ENCODE measurements at regions not wholly inside any gene's neighbourhood (a gene's known extent, or its start where the extent isn't known, plus 50 kb on each side); places are given as distances from the start of the nearest gene placed in this dataset.

DNA sequence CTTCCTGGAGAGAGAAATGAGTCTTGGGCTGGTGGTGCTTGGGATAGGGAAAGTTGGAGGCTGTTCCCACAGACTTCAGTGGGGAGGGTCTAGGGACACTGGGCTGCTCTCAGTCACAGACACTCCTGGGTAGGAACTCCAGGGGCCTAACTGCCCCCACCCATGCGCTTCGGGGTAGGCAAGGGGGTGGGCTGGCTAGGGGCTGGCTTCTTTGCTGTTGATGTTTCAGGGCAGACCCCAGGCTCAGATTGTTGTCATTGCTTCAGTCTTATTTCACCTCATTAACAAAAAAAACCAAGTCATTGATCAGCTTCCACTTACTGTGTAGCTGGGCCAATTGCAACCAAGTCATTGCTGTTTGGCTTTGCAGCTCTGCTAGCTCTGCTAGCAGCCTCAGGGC, 160.1 kb upstream of the CSF3R start:
- H3K27me3 Mint-ChIP-seq, result peaks cover 3% of the 10 kb centered on the region
- H3K4me1 Mint-ChIP-seq, result no peaks in the 10 kb centered on the region
- no peaks in the 10 kb centered on the region for H3K9me3 Mint-ChIP-seq
- DNase-seq, result no peak
- H3K36me3 Mint-ChIP-seq (ENCODE audit: low read depth), result no peaks in the 10 kb centered on the region
- H3K27ac Mint-ChIP-seq, result no peak overlapping the region
- ChIA-PET POLR2A (no interaction called here), CTCF (no interaction called here)
- no peak overlapping the region for H3K4me3 Mint-ChIP-seq

DNA sequence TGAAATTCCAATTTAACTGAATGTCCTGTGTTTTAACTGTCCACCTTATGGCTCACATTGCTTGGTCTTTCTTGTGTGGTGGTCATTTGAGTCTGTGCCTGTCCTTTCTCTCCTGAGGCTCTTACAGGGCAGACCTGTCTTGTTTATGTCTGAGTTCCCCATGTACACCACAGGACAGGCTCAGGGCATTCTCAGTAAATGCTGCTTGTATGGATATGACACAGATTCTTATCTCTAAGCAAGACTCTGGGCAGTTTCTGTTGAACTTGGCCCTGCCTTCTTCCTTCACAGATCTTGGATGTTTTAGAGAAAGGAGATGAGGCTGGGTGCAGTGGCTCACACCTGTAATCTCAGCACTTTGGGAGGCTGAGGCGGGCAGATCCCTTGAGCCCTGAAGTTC, 159.1 kb upstream of the CSF3R start:
- DNase-seq, result no peak
- no peak overlapping the region for H3K4me3 Mint-ChIP-seq
- H3K27ac Mint-ChIP-seq, result no peak overlapping the region
- no peaks in the 10 kb centered on the region for H3K36me3 Mint-ChIP-seq (ENCODE audit: low read depth)
- H3K9me3 Mint-ChIP-seq, result no peaks in the 10 kb centered on the region
- no peaks in the 10 kb centered on the region for H3K4me1 Mint-ChIP-seq
- CTCF ChIA-PET, result no interaction called here
- POLR2A ChIA-PET, result no interaction called here
- peaks cover 3% of the 10 kb centered on the region for H3K27me3 Mint-ChIP-seq

DNA sequence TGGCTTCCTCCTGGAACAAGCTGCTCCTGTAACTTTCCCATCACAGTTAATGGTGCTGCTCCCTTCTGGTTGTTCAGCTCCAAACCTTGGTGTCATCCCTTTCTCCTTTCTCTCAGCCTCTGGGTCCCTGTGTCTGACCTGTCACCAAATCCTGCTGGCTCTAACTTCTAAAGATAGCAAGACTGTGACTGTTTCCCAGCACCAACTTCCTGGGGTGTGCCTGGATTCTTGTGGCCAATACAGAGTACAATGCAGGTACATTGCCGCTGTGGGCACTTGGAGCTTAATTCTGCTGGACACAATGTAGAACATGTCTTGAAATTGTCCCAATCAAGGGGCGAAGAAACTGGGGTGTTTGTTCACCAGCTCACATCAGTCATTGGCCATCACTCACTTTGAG, 156.7 kb upstream of the CSF3R start:
- ChIA-PET CTCF (no interaction called here), POLR2A (no interaction called here)
- Mint-ChIP-seq H3K27me3 (peaks cover under 1% of the 10 kb centered on the region), H3K36me3 (ENCODE audit: low read depth) (no peaks in the 10 kb centered on the region), H3K9me3 (no peaks in the 10 kb centered on the region), H3K4me1 (no peaks in the 10 kb centered on the region), H3K27ac (no peak overlapping the region), H3K4me3 (no peak overlapping the region)
- DNase-seq, result no peak

DNA sequence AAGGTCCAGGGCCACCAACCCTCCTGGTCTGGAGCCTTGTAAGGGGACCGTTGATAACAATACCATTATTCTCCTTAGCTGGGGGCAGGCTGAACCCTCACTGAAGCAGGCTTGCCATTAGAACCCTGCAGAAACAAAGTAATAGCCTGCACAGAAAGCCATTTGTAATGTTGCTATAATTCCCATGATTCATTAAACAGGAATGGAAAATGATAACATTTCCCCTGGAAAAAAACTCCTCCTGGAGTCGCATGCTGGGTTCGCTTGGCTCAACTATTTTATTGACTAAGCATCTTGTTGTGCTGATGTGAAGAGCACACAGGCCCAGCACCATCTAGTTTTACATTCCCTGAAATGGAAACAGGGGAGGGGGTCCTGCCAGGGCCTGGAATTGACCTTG, 155.6 kb upstream of the CSF3R start:
- no peak overlapping the region for H3K27ac Mint-ChIP-seq
- no peaks in the 10 kb centered on the region for H3K4me1 Mint-ChIP-seq
- H3K4me3 Mint-ChIP-seq, result no peak overlapping the region
- CTCF ChIA-PET, result no interaction called here
- H3K9me3 Mint-ChIP-seq, result no peaks in the 10 kb centered on the region
- DNase-seq, result no peak
- H3K27me3 Mint-ChIP-seq, result peaks cover 6% of the 10 kb centered on the region
- POLR2A ChIA-PET, result no interaction called here
- H3K36me3 Mint-ChIP-seq (ENCODE audit: low read depth), result no peaks in the 10 kb centered on the region

DNA sequence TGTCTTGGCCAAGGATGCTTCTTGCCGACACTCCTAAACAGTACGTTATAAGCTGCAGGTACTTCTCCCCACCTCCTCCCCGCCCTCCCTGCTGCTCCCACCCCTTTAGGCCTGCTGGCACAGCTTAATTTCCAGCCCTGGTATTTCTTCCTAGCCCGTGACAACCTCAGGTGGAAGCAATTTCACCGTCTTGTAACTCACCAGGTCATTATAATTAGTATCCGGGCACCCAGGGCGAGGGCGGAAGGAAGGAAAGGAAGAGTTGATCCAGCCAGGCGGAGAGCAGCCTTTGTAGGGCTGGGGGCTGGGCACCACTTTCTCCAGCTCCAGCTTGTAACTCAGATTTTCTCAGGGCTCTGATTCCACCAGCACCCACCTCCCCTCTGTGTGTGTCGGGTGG, 153.5 kb upstream of the CSF3R start:
- no peak for DNase-seq
- H3K4me1 Mint-ChIP-seq, result no peaks in the 10 kb centered on the region
- ChIA-PET CTCF (no interaction called here), POLR2A (no interaction called here)
- H3K27ac Mint-ChIP-seq, result no peak overlapping the region
- H3K36me3 Mint-ChIP-seq (ENCODE audit: low read depth), result no peaks in the 10 kb centered on the region
- no peak overlapping the region for H3K4me3 Mint-ChIP-seq
- H3K27me3 Mint-ChIP-seq, result peaks cover 9% of the 10 kb centered on the region
- no peaks in the 10 kb centered on the region for H3K9me3 Mint-ChIP-seq

DNA sequence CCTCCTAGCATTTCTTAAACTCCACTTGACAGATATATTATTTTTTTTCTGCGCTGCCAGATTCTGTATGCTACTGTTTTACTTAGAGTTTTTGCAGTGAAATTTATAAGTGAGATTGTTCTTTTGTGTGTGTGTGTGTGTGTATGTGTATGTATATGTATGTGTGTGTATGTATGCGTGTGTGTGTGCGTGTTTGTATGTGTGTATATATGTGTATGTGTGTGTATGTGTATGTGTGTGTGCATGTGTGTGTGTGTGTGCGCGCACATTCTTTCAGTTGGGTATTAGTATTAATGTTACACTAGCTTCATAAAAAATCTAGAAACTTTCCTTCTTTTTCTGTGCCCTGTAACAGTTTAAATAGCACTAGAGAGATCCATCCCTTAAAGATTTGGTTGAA, 152.6 kb upstream of the CSF3R start:
- DNase-seq, result no peak
- Mint-ChIP-seq H3K27ac (no peak overlapping the region), H3K36me3 (ENCODE audit: low read depth) (no peaks in the 10 kb centered on the region), H3K9me3 (no peaks in the 10 kb centered on the region), H3K4me3 (no peak overlapping the region), H3K4me1 (no peaks in the 10 kb centered on the region), H3K27me3 (peaks cover 9% of the 10 kb centered on the region)
- ChIA-PET POLR2A (no interaction called here), CTCF (no interaction called here)

DNA sequence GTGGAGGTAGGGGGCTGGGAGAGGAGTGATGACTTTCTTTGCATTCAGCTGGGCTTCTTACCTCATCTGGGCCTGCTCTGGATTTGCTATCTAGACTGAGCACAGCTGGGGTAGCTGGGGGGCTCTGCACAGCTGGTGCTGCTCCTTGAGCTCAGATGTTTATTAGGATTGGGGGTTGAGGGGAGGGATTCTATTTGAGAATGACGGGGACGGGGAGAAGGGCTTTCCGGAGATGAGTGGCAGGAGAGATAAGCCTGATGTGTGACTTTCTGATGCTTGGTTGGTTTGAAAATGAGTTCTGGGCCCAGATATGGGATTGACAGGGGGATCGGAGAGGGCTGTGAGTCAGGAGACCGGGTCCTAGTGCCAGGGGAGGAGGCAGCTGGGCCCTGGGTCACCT, 146.1 kb upstream of the CSF3R start:
- CTCF ChIA-PET, result interaction anchor here (0.9 kb wide), 1 partner anchor 53 kb away, joined by 3 read pairs; no protein-coding TSS in a partner anchor

DNA sequence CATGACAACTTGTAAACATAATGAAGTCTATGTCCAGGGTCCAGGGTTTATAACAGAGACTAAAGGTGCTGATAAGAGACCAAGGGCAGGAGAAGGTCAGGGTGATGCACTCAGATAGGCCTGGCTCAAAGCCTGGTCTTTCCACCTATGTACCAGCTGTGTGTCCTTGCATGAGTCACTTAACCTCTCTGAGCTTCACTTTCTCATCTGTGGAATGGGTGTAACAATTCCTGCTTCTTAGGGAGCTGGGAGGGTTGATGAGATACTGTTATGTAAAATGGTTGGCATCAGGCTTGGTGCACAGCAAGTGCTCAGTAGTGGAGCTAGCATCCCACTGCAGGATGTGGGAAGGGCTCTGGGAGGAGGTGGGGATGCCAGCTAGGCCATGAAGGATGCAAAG, 143.7 kb upstream of the CSF3R start:
- H3K4me1 Mint-ChIP-seq, result no peaks in the 10 kb centered on the region
- no peaks in the 10 kb centered on the region for H3K36me3 Mint-ChIP-seq (ENCODE audit: low read depth)
- no peak overlapping the region for H3K4me3 Mint-ChIP-seq
- no peak overlapping the region for H3K27ac Mint-ChIP-seq
- no peak for DNase-seq
- POLR2A ChIA-PET, result no interaction called here
- H3K9me3 Mint-ChIP-seq, result no peaks in the 10 kb centered on the region
- CTCF ChIA-PET, result no interaction called here
- H3K27me3 Mint-ChIP-seq, result no peaks in the 10 kb centered on the region

More for the DNA sequence above, 146.1 kb upstream of the CSF3R start:
- H3K27ac Mint-ChIP-seq, result no peak overlapping the region
- H3K27me3 Mint-ChIP-seq, result peaks cover 4% of the 10 kb centered on the region
- no peaks in the 10 kb centered on the region for H3K9me3 Mint-ChIP-seq
- no peak for DNase-seq
- no peaks in the 10 kb centered on the region for H3K36me3 Mint-ChIP-seq (ENCODE audit: low read depth)
- H3K4me3 Mint-ChIP-seq, result no peak overlapping the region
- no peaks in the 10 kb centered on the region for H3K4me1 Mint-ChIP-seq
- POLR2A ChIA-PET, result no interaction called here

DNA sequence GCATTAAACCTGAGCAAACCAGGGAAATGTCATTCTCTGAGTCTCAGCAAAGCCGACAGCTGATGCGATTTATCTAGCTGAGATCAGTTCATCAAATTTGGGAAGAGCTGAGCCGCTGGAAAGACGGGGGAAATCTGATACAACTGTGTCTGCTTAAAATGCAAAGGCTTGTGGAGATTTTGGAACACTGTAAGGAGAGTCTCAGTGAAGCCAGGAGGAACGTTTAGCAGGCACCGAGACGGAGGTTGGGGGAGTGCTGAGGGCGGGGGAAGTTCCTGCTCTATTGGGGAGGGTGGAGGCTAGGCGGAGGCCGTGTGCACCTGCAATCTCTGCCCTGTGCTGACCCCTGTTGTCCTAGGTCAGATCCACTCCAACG, 143.2 kb upstream of the CSF3R start:
- no peak overlapping the region for H3K27ac Mint-ChIP-seq
- no peaks in the 10 kb centered on the region for H3K36me3 Mint-ChIP-seq (ENCODE audit: low read depth)
- ChIA-PET CTCF (no interaction called here), POLR2A (no interaction called here)
- no peaks in the 10 kb centered on the region for H3K4me1 Mint-ChIP-seq
- no peak overlapping the region for H3K4me3 Mint-ChIP-seq
- no peaks in the 10 kb centered on the region for H3K27me3 Mint-ChIP-seq
- DNase-seq, result no peak
- no peaks in the 10 kb centered on the region for H3K9me3 Mint-ChIP-seq

DNA sequence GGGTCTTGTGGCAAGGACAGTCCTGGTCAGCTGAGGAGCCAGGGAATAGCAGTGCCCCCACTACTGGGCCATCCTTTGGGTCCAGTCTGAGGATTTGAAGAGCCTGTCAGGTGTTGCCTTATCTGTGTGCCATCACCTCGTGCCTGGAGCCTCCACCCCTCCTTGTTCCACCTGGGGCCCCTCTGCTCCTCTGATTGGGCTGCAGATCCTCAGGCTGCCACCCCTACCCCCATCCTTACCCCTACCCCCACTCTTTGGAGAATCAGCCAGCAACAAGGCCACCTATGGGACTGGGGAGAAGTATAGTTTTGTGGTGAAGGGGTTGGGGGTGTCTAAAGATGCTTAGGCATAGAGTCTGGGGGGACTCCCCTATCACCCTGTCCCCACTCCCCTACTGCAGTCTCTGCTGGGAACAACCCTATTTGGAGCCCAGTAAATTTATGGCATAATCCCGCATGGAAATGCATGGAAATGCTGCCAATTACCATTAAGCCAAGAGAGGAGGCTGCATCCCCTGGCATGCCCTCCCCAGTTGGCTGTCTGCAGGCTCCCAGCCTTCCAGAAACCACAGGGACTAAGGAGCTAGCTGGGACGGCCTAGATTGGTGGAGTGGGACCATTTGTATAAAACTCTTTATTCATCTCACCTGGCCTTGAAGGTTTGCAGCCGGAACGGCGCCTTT, 142.7 kb upstream of the CSF3R start:
- no peak overlapping the region for H3K27ac Mint-ChIP-seq
- CTCF ChIA-PET, result interaction anchor here (0.8 to 1.0 kb wide), 2 partner anchors 9 to 16 kb away, joined by 3 read pairs; no protein-coding TSS in a partner anchor
- no peak for DNase-seq
- POLR2A ChIA-PET, result no interaction called here
- no peak overlapping the region for H3K4me3 Mint-ChIP-seq
- H3K36me3 Mint-ChIP-seq (ENCODE audit: low read depth), result no peaks in the 10 kb centered on the region
- no peaks in the 10 kb centered on the region for H3K4me1 Mint-ChIP-seq
- H3K9me3 Mint-ChIP-seq, result no peaks in the 10 kb centered on the region
- no peaks in the 10 kb centered on the region for H3K27me3 Mint-ChIP-seq

DNA sequence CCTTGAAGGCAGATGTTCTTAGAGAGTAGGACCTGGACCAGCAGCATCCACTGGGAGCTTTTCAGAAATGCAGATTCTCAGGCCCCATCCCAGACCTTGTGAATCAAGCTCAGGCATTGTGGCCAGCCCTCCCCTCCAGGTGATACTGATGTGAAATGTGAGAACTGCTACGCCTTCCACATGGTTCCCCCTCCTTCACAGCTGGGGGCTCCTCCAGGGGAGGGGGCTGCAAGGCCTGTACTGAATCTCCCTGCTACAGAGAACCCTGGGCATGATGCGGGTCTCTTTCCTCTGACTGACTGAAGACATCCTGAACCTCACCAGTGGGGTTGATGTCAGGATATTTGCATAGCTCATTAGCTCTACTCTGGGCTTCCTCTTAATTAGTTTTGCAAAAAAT, 141.8 kb upstream of the CSF3R start:
- Mint-ChIP-seq H3K4me1 (no peaks in the 10 kb centered on the region), H3K36me3 (ENCODE audit: low read depth) (no peaks in the 10 kb centered on the region), H3K9me3 (no peaks in the 10 kb centered on the region), H3K27me3 (no peaks in the 10 kb centered on the region), H3K4me3 (no peak overlapping the region), H3K27ac (no peak overlapping the region)
- DNase-seq, result no peak
- ChIA-PET CTCF (interaction anchor here (0.8 to 1.0 kb wide), 2 partner anchors 9 to 15 kb away, joined by 3 read pairs; no protein-coding TSS in a partner anchor), POLR2A (no interaction called here)

DNA sequence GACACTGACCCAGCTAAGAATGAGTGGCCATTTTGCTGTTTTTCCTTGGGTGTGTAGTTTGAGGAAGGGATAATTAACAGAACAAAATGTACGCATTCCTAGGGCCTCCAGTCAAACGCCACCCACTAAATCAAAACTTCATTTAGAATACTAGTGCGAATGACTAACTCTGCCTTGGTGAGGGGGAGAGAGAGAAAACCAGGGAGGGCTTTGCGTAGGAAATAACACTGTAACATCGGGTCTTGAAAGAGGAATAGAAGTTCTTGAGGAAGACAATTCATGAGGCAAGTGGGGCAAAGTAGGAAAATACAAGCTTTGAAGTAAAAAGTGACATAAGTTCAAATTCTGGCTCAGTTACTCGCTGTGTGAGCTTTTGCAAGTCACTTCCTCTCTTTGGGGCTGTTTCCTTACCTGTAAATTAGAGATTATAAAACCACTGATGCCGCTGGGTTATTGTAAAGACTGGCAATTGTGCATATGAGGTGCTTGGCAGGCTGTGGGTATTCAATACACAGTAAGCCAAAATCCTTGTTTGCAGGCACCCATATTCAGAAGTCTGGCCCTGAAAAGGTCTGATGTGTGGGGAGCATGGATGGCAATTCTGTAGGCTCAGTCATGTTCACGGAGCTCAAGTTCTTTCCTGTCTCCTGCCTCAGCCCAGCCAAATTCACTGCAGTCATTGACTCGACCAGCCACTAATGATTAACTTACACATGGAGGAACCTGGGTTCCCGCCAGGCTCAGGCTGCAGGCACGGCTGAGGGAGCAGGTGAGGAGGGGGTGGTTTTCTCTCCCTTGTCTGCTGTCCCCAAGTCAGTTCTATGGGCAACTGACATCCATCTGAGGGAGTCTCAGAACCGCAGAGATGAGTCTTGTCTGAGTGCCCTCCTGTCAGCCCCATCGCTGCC, 140.3 kb upstream of the CSF3R start:
- DNase-seq, result no peak
- H3K4me3 Mint-ChIP-seq, result no peak overlapping the region
- no peak overlapping the region for H3K27ac Mint-ChIP-seq
- no peaks in the 10 kb centered on the region for H3K4me1 Mint-ChIP-seq
- H3K36me3 Mint-ChIP-seq (ENCODE audit: low read depth), result no peaks in the 10 kb centered on the region
- H3K9me3 Mint-ChIP-seq, result no peaks in the 10 kb centered on the region
- POLR2A ChIA-PET, result no interaction called here
- CTCF ChIA-PET, result interaction anchor here (0.6 kb wide), 1 partner anchor 831 kb away, joined by 3 read pairs; no protein-coding TSS in a partner anchor
- H3K27me3 Mint-ChIP-seq, result no peaks in the 10 kb centered on the region

DNA sequence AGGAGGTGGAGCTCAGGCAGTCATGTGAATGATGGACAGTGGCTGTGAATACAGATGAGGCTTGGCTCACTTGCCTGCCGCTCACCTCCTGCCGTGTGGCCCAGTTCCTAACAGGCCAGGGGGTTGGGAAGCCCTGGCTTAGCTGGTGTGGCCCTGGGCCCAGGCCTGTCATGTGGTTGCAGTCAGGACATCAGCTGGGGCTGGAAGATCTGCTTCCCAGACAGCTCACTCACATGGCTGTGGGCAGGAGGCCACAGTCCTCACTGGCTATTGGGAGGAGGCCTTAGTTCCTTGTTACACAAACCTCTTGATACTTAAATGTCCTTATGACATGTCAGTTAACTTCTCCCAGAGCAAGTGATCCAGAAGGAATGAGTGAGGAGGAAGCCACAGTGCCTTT, 138.8 kb upstream of the CSF3R start:
- DNase-seq, result no peak

More for the DNA sequence above, 138.8 kb upstream of the CSF3R start:
- POLR2A ChIA-PET, result no interaction called here
- Mint-ChIP-seq H3K36me3 (ENCODE audit: low read depth) (no peaks in the 10 kb centered on the region), H3K27ac (no peak overlapping the region), H3K27me3 (no peaks in the 10 kb centered on the region), H3K9me3 (no peaks in the 10 kb centered on the region), H3K4me3 (no peak overlapping the region), H3K4me1 (no peaks in the 10 kb centered on the region)
- CTCF ChIA-PET, result no interaction called here

All from activated CD4-positive, alpha-beta T cell treated with anti-CD3 and anti-CD28 coated beads, Interleukin-2, amount 10 ng/mL, durations not matched to agents 7 days and 5 days (primary cell).